ENCODE measurements at regions not wholly inside any gene's neighbourhood (a gene's known extent, or its start where the extent isn't known, plus 50 kb on each side); places are given as distances from the start of the nearest gene placed in this dataset.

DNA sequence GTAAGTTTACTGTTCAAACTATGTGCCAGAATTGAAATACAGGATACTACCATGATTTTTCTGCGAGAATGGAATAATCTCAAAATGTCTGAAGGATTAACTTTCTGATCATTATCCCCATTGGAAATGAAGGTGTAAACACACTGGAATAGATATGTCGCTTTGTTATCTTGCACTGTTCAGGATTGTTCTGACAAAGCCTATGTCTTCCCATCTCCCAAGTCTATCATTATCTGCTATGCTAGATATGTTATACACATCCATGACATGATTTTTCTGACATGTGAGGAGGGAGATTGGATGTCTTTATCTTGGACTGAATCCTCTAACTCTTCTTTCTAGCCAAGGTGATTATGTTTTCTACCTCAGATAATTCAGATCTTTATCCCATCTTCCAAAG lies 1239.3 kb upstream of the ADGRL4 start:
- H3K36me3 Mint-ChIP-seq (ENCODE audit: low read depth): no peaks in the 10 kb centered on the region
- intact Hi-C loops (cut with micrococcal nuclease): no loop called here
- H3K9me3 Mint-ChIP-seq: peaks cover 3% of the 10 kb centered on the region
- no peaks in the 10 kb centered on the region for H3K27me3 Mint-ChIP-seq (ENCODE audit: low read depth)
- H3K27ac Mint-ChIP-seq: no peak overlapping the region
- CTCF ChIA-PET: no interaction called here
- DNase-seq: no peak
- no peak overlapping the region for H3K4me3 Mint-ChIP-seq
- H3K4me1 Mint-ChIP-seq (ENCODE audit: low read depth): no peaks in the 10 kb centered on the region

DNA sequence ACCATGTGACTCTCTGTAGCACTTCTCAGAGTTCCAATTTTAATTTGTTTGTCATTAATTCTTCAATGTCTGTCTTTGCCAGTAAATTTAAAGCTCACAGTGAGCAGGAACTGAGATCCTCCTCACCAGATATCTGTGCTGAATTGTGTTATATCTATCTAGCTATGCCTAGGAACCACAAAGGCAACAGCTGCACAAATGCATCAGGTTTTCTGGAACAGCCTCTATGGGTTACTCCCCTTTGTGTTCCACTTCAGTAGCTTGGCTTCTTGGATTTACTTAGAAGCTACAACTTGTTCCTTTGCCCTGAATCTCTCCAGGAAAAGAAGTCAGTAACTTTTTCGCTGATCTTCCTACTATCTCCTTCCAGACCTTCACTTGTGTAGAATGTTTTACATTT lies 1237.8 kb upstream of the ADGRL4 start:
- DNase-seq: no peak
- Mint-ChIP-seq H3K9me3 (peaks cover 4% of the 10 kb centered on the region), H3K27me3 (ENCODE audit: low read depth) (no peaks in the 10 kb centered on the region), H3K4me1 (ENCODE audit: low read depth) (no peaks in the 10 kb centered on the region), H3K4me3 (no peak overlapping the region), H3K27ac (no peak overlapping the region), H3K36me3 (ENCODE audit: low read depth) (no peaks in the 10 kb centered on the region)
- CTCF ChIA-PET: no interaction called here
- intact Hi-C loops (cut with micrococcal nuclease): no loop called here

DNA sequence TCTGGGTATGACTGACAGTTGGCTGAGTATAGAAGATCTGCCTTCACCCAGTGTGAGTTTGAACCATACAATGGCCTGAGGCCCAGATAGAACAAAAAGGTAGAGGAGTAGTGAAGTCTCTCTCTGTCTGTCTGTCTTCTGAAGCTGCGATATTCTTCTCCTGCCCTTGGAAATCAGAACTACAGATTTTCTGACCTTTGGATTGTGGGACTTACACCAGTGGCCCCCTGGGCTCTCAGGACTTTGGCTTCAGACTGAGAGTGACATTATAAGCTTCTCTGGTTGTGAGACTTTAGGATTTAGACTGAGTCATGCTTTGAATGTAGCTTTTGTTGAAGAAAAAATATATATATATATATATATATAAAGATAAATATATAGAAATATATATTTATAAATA lies 1235.0 kb upstream of the ADGRL4 start:
- H3K4me3 Mint-ChIP-seq: no peak overlapping the region
- H3K4me1 Mint-ChIP-seq (ENCODE audit: low read depth): no peaks in the 10 kb centered on the region
- peaks cover 5% of the 10 kb centered on the region for H3K9me3 Mint-ChIP-seq
- H3K27ac Mint-ChIP-seq: no peak overlapping the region
- intact Hi-C loops (cut with micrococcal nuclease): no loop called here
- H3K27me3 Mint-ChIP-seq (ENCODE audit: low read depth): no peaks in the 10 kb centered on the region
- H3K36me3 Mint-ChIP-seq (ENCODE audit: low read depth): no peaks in the 10 kb centered on the region
- CTCF ChIA-PET: no interaction called here
- DNase-seq: no peak

DNA sequence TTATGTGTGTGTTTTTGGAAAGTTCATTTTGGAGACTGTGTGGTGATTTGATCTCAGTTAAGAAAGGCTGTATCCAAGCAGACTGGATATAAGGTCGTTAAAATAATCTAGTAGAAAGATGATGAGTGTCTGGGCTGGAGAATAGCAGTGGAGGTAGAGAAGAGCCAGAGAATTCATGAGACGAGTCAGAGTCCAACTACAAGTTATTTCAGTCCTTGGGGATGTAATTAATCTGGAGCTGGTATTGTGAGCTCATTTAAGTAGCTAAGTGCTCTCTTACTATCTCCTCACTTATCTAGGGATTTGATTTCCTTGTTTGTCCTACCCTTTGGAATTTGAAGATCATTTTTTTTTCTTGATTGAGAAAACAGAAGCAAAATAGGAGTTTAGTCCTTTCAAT lies 1219.0 kb upstream of the ADGRL4 start:
- no peak for DNase-seq
- Mint-ChIP-seq H3K4me1 (ENCODE audit: low read depth) (no peaks in the 10 kb centered on the region), H3K27me3 (ENCODE audit: low read depth) (no peaks in the 10 kb centered on the region), H3K4me3 (no peak overlapping the region), H3K36me3 (ENCODE audit: low read depth) (no peaks in the 10 kb centered on the region), H3K9me3 (peaks cover 4% of the 10 kb centered on the region), H3K27ac (no peak overlapping the region)
- CTCF ChIA-PET: no interaction called here
- intact Hi-C loops (cut with micrococcal nuclease): no loop called here

DNA sequence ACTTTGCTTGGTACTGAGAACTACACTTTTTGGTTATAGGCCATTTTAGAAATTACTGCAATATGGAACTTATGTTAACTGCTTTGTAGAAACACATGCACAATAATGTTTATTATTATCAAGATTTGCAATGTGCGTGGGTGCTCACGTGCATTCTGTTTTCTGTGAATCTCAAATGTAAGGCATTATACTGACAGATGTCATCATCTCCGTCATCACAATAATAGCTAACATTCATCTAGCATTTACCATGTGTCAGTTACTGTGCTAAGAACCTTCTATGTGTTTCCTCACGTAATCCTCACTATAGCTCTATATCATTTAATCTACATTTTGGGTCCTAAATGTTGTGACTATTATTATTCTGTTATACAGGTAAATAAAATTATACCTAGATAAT lies 1214.8 kb upstream of the ADGRL4 start:
- Mint-ChIP-seq H3K4me1 (ENCODE audit: low read depth) (no peaks in the 10 kb centered on the region), H3K4me3 (no peak overlapping the region), H3K36me3 (ENCODE audit: low read depth) (no peaks in the 10 kb centered on the region), H3K9me3 (peaks cover 3% of the 10 kb centered on the region), H3K27ac (no peak overlapping the region), H3K27me3 (ENCODE audit: low read depth) (no peaks in the 10 kb centered on the region)
- intact Hi-C loops (cut with micrococcal nuclease): no loop called here
- no peak for DNase-seq
- CTCF ChIA-PET: no interaction called here

DNA sequence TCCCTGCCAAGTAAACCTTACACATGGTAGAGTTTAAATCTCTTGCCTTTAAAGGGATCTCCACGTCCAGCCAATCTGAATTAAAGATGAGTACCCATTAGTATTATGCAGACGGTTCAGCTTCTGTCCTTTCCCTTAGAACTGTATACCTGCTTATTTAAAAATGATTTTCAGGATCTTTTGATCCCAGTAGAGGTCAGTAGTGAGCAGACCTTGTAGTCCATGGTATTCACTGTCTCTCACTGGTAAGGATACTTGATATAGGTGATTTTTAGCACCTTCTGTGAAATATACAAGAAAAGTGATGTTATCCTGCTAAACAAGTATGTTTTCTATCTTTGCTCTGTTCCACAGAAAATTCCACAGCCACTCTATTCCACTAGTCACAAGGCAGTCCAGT lies 1211.6 kb upstream of the ADGRL4 start:
- Mint-ChIP-seq H3K9me3 (peaks cover 7% of the 10 kb centered on the region), H3K27ac (no peak overlapping the region), H3K4me1 (ENCODE audit: low read depth) (no peaks in the 10 kb centered on the region), H3K27me3 (ENCODE audit: low read depth) (no peaks in the 10 kb centered on the region), H3K4me3 (no peak overlapping the region), H3K36me3 (ENCODE audit: low read depth) (no peaks in the 10 kb centered on the region)
- no peak for DNase-seq
- CTCF ChIA-PET: no interaction called here
- intact Hi-C loops (cut with micrococcal nuclease): loop anchor here (5.0 kb wide), 1 partner anchor 721 kb away; no protein-coding TSS in a partner anchor

DNA sequence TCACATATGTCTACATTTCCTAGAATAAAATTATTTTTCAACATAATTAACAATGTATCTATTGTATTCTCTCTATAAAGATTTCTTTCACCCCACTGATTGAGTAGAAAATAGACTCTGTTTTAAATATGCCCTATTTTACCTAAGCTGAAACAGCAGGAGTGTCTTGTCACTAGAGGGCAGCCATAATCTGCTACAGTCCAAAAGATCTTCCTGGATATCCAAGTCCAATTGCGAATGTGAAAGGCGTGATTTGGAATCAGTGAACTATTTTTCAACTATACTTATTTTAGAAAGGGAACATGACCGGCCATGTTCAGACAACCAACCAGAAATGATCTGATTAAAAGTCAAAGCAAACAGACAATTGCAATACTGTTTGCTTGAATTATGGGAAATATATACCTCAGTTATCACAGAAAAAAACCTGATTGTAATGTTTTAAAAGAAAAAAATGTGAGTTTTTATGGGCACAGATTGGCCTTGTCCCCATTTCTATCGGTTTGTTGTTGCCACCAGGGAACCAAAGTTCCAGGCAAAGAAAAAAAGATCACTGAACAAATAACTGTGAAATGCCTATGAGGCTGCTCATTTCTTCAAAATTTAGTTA lies 1211.0 kb upstream of the ADGRL4 start:
- CTCF ChIA-PET: no interaction called here
- Mint-ChIP-seq H3K27me3 (ENCODE audit: low read depth) (no peaks in the 10 kb centered on the region), H3K27ac (no peak overlapping the region), H3K4me1 (ENCODE audit: low read depth) (no peaks in the 10 kb centered on the region), H3K9me3 (peaks cover 7% of the 10 kb centered on the region), H3K4me3 (no peak overlapping the region), H3K36me3 (ENCODE audit: low read depth) (no peaks in the 10 kb centered on the region)
- DNase-seq: no peak
- intact Hi-C loops (cut with micrococcal nuclease): loop anchor here (5.0 kb wide), 1 partner anchor 720 kb away; no protein-coding TSS in a partner anchor

DNA sequence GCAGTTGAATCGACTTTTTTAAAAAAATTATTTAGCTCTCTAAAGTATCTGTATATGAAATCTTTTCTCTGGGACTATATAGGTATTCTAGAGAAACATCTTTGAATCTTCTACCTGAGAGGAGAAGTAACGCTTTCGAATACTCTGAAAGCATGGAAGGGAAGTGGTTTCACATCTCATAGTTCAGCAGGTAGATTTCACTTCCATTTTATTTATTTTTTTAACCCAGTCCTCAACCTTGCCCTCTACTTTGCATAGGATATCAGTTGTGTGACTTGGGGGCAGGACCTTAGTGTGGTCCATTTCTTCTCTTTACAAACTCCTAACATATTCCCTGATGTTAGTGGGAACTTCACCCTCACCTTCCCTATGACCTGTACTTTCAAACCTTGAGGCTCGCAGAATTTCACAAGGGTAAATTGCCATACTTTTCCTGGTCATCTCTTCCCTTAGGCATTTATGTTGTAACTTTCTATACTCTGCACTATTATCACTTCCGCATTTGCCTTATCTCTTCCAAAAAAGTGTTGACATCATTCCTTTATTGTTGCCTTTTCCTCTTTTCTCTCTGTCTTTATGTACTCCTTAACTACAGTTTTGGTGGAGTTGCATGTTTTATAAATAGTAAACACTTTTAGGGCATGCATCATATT lies 1208.5 kb upstream of the ADGRL4 start:
- H3K4me3 Mint-ChIP-seq: no peak overlapping the region
- H3K27me3 Mint-ChIP-seq (ENCODE audit: low read depth): no peaks in the 10 kb centered on the region
- no peak overlapping the region for H3K27ac Mint-ChIP-seq
- DNase-seq: no peak
- no peaks in the 10 kb centered on the region for H3K36me3 Mint-ChIP-seq (ENCODE audit: low read depth)
- H3K9me3 Mint-ChIP-seq: peaks cover 4% of the 10 kb centered on the region
- CTCF ChIA-PET: interaction anchor here (0.6 kb wide), 1 partner anchor 753 kb away, joined by 5 read pairs; no protein-coding TSS in a partner anchor
- no peaks in the 10 kb centered on the region for H3K4me1 Mint-ChIP-seq (ENCODE audit: low read depth)
- intact Hi-C loops (cut with micrococcal nuclease): loop anchor here (5.0 kb wide), 1 partner anchor 718 kb away; no protein-coding TSS in a partner anchor

DNA sequence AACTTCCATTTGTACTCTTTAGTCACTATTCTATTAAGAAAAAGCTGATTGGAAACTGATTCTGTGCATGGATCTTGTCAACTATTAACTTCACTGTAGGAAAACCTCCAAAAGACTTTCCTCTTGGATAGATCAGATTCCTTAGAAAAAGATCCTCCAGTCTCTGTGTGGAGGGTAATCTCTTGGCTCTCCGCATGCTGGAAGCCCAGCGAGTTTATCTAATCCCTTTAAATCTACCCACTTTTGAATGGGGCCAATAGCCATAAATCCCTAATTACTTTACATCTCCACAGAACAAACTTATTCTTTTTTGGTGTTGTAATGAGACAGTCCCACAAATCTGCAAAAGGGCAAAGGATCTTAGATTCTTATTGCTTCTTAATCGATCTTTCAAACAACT lies 1206.4 kb upstream of the ADGRL4 start:
- Mint-ChIP-seq H3K9me3 (peaks cover 4% of the 10 kb centered on the region), H3K4me1 (ENCODE audit: low read depth) (no peaks in the 10 kb centered on the region), H3K27me3 (ENCODE audit: low read depth) (no peaks in the 10 kb centered on the region), H3K4me3 (no peak overlapping the region), H3K27ac (no peak overlapping the region), H3K36me3 (ENCODE audit: low read depth) (no peaks in the 10 kb centered on the region)
- intact Hi-C loops (cut with micrococcal nuclease): no loop called here
- no peak for DNase-seq
- CTCF ChIA-PET: no interaction called here

DNA sequence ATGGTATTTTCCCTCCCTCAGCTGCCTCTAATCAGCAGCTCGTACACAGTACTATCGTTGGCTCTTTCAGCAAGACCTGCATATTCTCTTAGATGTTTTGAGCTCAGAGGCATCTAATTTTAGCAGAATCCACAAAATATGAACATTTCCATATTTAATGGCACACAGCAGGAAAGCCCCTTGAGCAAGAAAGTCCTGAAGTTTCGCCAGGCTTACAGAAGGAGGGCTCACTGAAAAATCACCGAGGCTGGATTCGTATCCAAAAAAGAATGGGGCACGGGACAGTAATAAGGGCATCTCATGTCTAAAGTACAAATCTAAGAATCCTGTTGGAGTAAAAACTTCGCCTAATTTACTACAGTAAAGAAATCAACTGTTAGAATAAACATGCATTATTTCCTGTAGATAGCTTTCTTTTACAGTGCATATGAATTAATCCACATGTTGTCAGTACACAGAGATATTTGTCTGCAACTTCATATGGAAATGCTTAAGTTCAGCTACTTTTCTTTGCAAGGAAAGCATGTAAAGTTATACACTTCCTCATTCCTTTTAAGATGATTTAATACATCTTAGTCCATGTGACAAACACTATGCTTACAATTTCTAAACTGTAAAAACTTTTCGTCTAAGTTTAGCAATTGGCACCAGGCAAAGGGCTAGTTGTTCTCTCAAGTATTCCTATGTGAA lies 1205.3 kb upstream of the ADGRL4 start:
- intact Hi-C loops (cut with micrococcal nuclease): no loop called here
- DNase-seq: no peak
- H3K9me3 Mint-ChIP-seq: peaks cover 4% of the 10 kb centered on the region
- CTCF ChIA-PET: no interaction called here
- no peak overlapping the region for H3K4me3 Mint-ChIP-seq
- no peaks in the 10 kb centered on the region for H3K36me3 Mint-ChIP-seq (ENCODE audit: low read depth)
- no peaks in the 10 kb centered on the region for H3K27me3 Mint-ChIP-seq (ENCODE audit: low read depth)
- H3K27ac Mint-ChIP-seq: no peak overlapping the region
- H3K4me1 Mint-ChIP-seq (ENCODE audit: low read depth): no peaks in the 10 kb centered on the region

DNA sequence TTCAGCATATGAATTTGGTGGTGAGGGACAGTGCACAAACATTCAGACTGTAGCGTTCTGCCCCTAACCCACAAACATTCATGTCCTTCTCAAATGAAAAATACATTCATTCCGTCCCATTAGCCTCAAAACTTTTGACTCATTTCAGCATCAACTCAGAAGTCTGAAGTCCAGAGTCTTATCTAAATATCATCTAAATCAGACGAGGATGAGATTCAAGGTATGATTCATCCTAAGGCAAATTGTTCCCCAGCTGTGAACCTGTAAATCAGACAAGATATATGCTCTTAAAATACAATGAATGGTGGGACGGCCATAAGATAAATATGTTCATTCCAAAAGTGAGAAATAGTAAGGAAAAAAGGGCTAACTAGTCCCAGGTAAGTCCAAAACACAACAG lies 1195.6 kb upstream of the ADGRL4 start:
- no peak for DNase-seq
- Mint-ChIP-seq H3K4me1 (ENCODE audit: low read depth) (no peaks in the 10 kb centered on the region), H3K27ac (no peak overlapping the region), H3K9me3 (peaks cover 5% of the 10 kb centered on the region), H3K4me3 (no peak overlapping the region), H3K36me3 (ENCODE audit: low read depth) (no peaks in the 10 kb centered on the region), H3K27me3 (ENCODE audit: low read depth) (no peaks in the 10 kb centered on the region)
- intact Hi-C loops (cut with micrococcal nuclease): no loop called here
- CTCF ChIA-PET: no interaction called here

DNA sequence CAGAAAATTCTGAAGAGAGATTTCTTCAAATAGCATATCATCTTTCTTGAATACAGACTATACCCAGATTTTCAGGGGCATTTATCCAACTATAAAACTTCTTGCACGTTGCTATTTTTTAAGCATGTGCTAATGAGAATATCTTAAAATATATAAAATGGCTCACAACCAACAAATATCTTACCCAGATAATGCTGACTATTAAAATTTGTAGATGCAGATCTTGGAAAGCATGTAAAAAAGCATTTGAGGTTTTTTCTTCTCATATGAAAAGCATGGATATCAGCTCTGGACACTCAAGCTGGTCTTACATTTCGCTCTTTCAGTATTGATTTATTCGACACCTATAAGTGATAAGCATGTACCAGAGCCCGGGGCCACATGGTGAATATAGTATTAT lies 1187.7 kb upstream of the ADGRL4 start:
- CTCF ChIA-PET: no interaction called here
- H3K27me3 Mint-ChIP-seq (ENCODE audit: low read depth): no peaks in the 10 kb centered on the region
- no peak overlapping the region for H3K4me3 Mint-ChIP-seq
- no peaks in the 10 kb centered on the region for H3K36me3 Mint-ChIP-seq (ENCODE audit: low read depth)
- no peak overlapping the region for H3K27ac Mint-ChIP-seq
- no peaks in the 10 kb centered on the region for H3K4me1 Mint-ChIP-seq (ENCODE audit: low read depth)
- intact Hi-C loops (cut with micrococcal nuclease): no loop called here
- no peak for DNase-seq
- H3K9me3 Mint-ChIP-seq: peaks cover 1% of the 10 kb centered on the region

DNA sequence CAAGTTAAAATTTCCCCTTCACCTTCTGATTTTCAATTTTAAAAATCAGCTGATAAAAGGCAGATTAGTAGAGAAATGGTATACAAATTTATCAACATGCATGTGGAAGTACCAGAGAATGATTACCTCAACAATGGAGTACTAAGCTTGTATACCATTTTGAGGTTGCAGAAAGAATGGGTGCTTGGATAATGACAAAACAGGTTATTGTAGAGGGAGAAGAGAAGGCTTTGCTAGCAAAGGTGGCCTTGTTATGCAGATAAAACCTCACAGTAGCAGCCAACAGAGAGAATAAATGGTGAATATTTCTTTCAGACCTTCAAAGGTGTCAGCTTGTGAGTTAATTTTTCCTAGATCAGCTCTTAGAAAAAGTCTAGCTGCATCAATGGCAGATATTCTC lies 1174.9 kb upstream of the ADGRL4 start:
- Mint-ChIP-seq H3K4me1 (ENCODE audit: low read depth) (no peaks in the 10 kb centered on the region), H3K27ac (no peak overlapping the region), H3K4me3 (no peak overlapping the region), H3K36me3 (ENCODE audit: low read depth) (no peaks in the 10 kb centered on the region), H3K27me3 (ENCODE audit: low read depth) (no peaks in the 10 kb centered on the region), H3K9me3 (peaks cover 8% of the 10 kb centered on the region)
- CTCF ChIA-PET: interaction anchor here (0.7 kb wide), 1 partner anchor 106 kb away, joined by 3 read pairs; no protein-coding TSS in a partner anchor
- DNase-seq: no peak
- intact Hi-C loops (cut with micrococcal nuclease): no loop called here
